Body of pancreas (tissue), 4 donors: ENCODE measurements at regions not wholly inside any gene's neighbourhood (a gene's known extent, or its start where the extent isn't known, plus 50 kb on each side); places are given as distances from the start of the nearest gene placed in this dataset.
"Not testable (repeated sequence)": the region's sequence is repeated elsewhere in the genome, so short reads cannot be mapped to it uniquely, and the experiment has no call there.

Source experiments
- ATAC-seq: fragments of 150-250 bp; one replicate; pipeline ENCODE4 v1.9.1; 2016
- DNase-seq, 4 donors: peaks; one replicate each; pipeline ENCODE4 v3.0.0-alpha.2; 2019
- H3K27ac ChIP-seq, 4 donors: fragments of 200-600 bp; sonication (generic); 1 replicate in 3 of 4; 2 replicates in 1 of 4; pipeline versions ENCODE4 v1.5.1 to v1.6.1; 2016 to 2019; ENCODE audit warnings: mild to moderate bottlenecking in 1 of 4, mixed read lengths in 1 of 4, moderate library complexity in 1 of 4
- H3K27me3 ChIP-seq, 2 donors: fragments of 200-600 bp; sonication (generic); one replicate each; pipeline ENCODE4 v1.6.0; 2016; ENCODE audit warnings: mild to moderate bottlenecking in 1 of 2
- H3K36me3 ChIP-seq, 2 donors: fragments of 200-600 bp; sonication (generic); replicated peaks in 1 of 2; 2 replicates each; pipeline ENCODE4 v1.5.1; 2016; ENCODE audit warnings: low read depth in 2 of 2; ENCODE audit not compliant: insufficient read depth in 1 of 2
- H3K4me1 ChIP-seq: fragments of 200-600 bp; sonication (generic); one replicate; pipeline ENCODE4 v1.6.0; 2016
- H3K4me3 ChIP-seq, 2 donors: fragments of 200-600 bp; sonication (generic); 1 replicate in 1 of 2; 2 replicates in 1 of 2; pipeline ENCODE4 v1.5.1; 2016 to 2019
- H3K9me3 ChIP-seq, 3 donors: fragments of 200-600 bp; sonication (generic); 1 replicate in 2 of 3; 2 replicates in 1 of 3; pipeline ENCODE4 v1.5.1; 2016
- WGBS, 2 donors: methylation state at CpG; one replicate each; pipeline ENCODE4 v1.1.5; 2017; 5-methylcytosine and 5-hydroxymethylcytosine counted together
- intact Hi-C: fragments of 100-400 bp; cut with DNase I; formaldehyde crosslinking; loops from one replicate; pipeline ENCODE4 v1.15.1; 2023

DNA sequence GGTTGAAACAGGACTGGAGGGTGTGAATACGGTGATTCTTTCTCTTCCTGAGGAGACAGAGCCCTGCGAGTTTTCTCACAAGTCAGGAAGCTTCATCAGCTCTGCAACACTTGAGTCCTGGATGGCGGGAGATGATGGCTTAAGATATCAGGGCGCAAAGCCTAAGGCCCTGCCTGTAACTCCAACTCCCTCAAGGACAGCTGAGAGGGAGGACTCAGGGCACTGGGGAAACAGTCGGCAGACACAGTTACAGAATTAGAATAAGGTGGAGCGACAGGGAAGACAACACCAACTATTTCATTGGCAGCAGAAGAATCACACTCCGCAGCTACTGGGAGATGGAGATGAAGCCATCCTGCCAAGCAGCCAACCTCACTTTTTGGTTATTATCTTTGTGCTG lies 109.6 kb downstream of the NBPF8 start:
- H3K4me3 ChIP-seq, ATAC-seq, H3K36me3 ChIP-seq, H3K4me1 ChIP-seq, H3K27ac ChIP-seq, intact Hi-C loops, DNase-seq, H3K9me3 ChIP-seq, H3K27me3 ChIP-seq: not testable (repeated sequence)
- WGBS, 2 donors: 66 to 100% methylated on average over 1 to 2 of the region's 7 CpGs

DNA sequence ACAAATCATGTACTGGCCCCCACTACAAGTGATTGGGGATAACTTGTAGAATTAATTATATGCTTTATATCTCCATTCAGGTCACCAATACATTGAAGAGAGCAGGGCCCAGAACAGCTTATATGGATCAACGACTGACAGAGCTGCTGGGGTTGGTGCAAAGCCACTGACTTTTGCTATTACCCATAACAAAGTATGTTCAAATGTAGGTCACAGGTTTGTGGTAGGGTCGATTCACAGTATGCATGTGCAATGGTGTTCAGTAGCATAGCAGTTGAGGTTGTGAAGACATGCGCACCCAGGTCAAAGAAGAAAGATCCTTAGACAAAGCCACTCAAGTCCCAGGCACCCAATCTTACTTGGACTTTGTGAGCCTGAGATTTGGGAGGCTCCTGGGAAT lies 110.6 kb downstream of the NBPF8 start:
- H3K36me3 ChIP-seq, intact Hi-C loops, H3K27me3 ChIP-seq, ATAC-seq, H3K4me1 ChIP-seq, H3K9me3 ChIP-seq, H3K27ac ChIP-seq, DNase-seq, H3K4me3 ChIP-seq: not testable (repeated sequence)
- 63 to 91% methylated on average over 2 to 3 of the region's 3 CpGs for WGBS, 2 donors

DNA sequence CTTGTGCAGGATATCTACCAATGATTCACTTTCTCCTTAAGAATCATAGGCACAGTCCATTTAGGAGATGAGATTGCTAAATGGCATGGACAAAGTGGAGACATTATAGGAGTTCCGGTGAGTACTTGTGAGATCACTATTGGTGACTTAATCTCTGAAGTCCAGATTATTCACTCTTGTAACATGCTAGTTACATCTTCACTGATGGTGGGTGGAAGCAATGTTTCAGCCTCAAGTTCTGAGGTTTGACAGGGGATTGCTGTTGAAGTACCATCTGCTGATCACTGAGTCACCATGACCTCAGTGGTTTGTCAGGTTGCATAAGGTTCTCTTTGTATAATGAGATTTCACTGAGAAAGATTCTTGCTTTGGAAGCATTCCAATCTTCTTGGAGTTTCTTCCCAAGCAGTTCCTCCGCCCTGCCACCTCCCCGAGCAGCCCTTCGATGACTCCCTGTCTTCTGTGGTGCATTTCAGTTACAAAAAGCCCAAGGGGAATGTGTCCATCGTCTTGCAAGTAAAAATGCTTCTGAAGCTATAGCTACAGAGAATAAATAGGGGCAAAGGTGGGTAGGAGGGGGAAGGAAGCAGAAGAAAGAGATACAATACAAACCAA lies 114.7 kb downstream of the NBPF8 start:
- 90 to 96% methylated on average over 5 of the region's 5 CpGs for WGBS, 2 donors
- H3K4me1 ChIP-seq, H3K27ac ChIP-seq, H3K27me3 ChIP-seq, H3K36me3 ChIP-seq, intact Hi-C loops, DNase-seq, H3K4me3 ChIP-seq, H3K9me3 ChIP-seq: not testable (repeated sequence)
- ATAC-seq: peak; percentile 56

DNA sequence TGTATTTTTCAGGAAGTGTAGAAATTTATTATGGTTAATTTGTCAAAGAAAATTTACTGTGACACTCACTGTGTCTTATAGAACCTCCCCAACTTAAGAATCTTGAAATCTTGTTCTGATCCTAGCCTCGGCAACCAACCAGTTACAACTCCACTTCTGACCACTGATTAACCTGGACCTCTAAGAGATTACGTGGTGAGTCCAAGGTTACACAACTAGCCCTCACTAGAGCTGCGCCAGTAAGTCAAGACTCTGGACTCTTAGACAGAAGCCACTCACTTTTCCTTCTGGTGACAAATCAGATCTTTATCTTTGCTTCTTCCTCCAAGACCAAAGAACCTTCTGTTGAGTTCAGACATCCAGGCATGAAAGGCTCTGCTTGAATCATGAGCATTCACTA lies 116.6 kb downstream of the NBPF8 start:
- 40% methylated on average over 1 of the region's 3 CpGs; no CpG with 5 or more reads in 1 of the 2 donors for WGBS, 2 donors
- ATAC-seq, H3K4me3 ChIP-seq, intact Hi-C loops, H3K36me3 ChIP-seq, DNase-seq, H3K27ac ChIP-seq, H3K4me1 ChIP-seq, H3K9me3 ChIP-seq, H3K27me3 ChIP-seq: not testable (repeated sequence)

DNA sequence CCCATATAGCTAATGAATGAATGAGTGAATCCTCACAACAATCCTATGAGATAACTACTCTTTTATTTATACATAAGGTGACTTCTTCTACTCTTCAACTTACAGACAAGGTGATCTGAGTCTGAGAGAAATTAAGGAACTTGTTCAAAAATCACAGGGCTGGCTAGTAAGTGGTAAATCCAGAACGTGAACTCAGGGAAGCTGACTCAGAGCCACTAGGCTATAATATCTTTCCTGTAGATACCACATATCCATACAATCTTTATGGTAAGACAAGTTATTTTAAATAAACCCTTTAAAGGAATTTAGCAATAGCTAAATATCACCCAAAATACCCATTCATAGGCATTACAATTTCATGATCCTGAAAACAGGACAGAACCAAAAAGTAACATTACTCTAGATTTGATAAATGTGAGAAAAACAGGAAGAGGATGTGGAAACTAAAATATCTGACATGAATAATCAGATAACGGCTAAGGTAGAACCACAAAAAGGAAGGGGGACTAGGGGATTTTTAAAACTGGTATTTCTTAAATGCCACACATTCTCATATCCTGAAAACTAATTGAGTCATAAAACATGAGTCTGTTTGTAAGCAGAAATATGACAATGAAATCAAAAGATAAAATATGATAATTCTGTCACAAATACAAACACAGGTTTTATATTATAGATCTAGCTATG lies 119.7 kb downstream of the NBPF8 start:
- H3K9me3 ChIP-seq, H3K4me1 ChIP-seq, intact Hi-C loops, ATAC-seq, DNase-seq, H3K36me3 ChIP-seq, H3K27me3 ChIP-seq, H3K27ac ChIP-seq, H3K4me3 ChIP-seq: not testable (repeated sequence)
- 31 to 74% methylated on average over 2 of the region's 2 CpGs for WGBS, 2 donors

DNA sequence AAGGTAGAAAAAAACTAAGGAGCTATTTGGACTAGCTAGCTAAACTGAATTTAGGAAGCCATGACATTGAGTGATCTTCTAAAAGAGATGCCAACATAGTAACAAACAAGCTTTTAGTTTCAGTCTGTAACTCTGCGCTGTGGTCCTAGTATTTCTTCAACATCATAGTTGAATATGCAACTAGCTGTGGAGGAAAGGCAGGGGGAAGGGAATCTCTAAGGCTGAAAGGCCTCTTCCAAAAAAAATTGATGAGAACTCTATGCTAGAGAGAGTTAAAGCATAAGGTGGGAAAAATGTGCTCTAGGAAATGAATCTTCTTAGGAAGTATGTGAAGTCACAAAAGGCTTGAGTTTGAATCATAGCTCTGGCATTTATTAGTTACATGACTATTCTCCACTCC lies 120.2 kb downstream of the NBPF8 start:
- H3K27ac ChIP-seq, H3K9me3 ChIP-seq, DNase-seq, H3K4me1 ChIP-seq, H3K4me3 ChIP-seq, H3K36me3 ChIP-seq, H3K27me3 ChIP-seq, intact Hi-C loops, ATAC-seq: not testable (repeated sequence)
- 82 to 86% methylated on average over 1 of the region's 1 CpG for WGBS, 2 donors

DNA sequence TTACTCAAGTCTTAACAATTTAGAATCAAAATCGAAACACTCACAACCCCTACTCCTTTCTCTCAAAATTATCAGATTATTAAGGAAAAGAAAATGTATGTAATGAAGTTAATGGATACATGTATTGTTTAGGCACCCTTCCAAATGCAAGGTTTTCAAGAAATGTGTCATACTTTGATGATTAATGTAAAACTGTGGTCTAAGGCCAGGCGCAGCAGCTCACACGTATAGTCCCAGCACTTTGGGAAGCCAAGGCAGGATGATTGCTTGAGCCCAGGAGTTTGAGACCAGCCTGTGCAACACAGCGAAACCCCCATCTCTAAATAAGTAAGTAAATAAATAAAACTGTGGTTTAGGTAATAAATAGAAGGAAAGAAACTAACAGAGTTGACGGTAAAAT lies 126.6 kb downstream of the NBPF8 start:
- H3K4me3 ChIP-seq, H3K36me3 ChIP-seq, ATAC-seq, H3K9me3 ChIP-seq, H3K4me1 ChIP-seq, DNase-seq, H3K27ac ChIP-seq, intact Hi-C loops, H3K27me3 ChIP-seq: not testable (repeated sequence)
- 64 to 80% methylated on average over 1 to 2 of the region's 5 CpGs for WGBS, 2 donors

DNA sequence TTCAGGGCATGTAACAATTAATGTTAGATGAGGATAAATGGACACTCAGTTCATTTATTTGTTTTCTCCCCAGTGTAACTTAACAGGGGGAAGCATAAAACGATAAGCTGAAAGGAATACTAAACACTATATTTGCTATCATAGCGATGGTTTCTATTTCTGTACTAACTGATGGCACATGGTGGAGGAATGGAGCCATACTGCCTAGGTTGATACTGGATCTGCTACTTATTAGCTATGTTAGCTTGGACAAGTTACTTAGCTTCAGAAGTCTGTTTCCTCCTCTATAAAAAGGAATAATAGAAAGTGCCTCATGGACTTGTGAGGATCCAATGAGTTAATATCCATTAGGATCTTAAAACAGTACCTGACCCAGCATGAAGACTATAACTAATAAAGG lies 127.5 kb downstream of the NBPF8 start:
- H3K9me3 ChIP-seq, H3K27me3 ChIP-seq, ATAC-seq, H3K36me3 ChIP-seq, H3K27ac ChIP-seq, DNase-seq, H3K4me1 ChIP-seq, H3K4me3 ChIP-seq, intact Hi-C loops: not testable (repeated sequence)
- no CpG with 5 or more reads among the region's 2 CpGs for WGBS, 2 donors

DNA sequence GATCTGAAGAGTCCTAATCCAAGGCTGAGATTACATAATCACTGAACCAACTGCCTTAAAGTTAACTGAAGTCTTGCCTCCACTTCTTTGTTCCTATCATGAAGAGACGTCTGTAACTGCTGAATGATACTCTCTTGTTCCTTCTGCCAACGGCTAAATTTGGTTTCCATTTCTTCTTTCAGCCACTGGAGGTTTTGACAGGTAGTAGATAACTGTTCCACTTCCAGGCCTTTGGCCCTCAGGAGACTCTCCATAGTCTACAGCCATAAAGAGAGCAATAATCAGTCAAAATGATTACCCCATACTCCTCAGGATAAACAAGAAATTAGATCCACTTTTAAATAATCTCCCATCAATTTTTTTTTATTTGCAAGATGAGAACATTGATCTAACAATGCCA lies 128.1 kb downstream of the NBPF8 start:
- ATAC-seq, intact Hi-C loops: not testable (repeated sequence)
- WGBS, 2 donors: 33 to 60% methylated on average over 1 of the region's 2 CpGs

More for the DNA sequence above, 128.1 kb downstream of the NBPF8 start:
- H3K9me3 ChIP-seq, DNase-seq, H3K27me3 ChIP-seq, H3K27ac ChIP-seq, H3K4me3 ChIP-seq, H3K4me1 ChIP-seq, H3K36me3 ChIP-seq: not testable (repeated sequence)
